BLaER1 (cell line): ENCODE measurements at regions not wholly inside any gene's neighbourhood (a gene's known extent, or its start where the extent isn't known, plus 50 kb on each side); places are given as distances from the start of the nearest gene placed in this dataset.
A peak's percentile ranks its signal among the peaks of the same experiment; 100 is the strongest.

ENCODE experiments used
- H3K27ac ChIP-seq: shearing (Covaris generic); formaldehyde crosslinking; 2 replicates; pipeline ENCODE4 v1.8.1; 2022
- H3K27me3 ChIP-seq: shearing (Covaris generic); formaldehyde crosslinking; 2 replicates; pipeline ENCODE4 v1.8.1; 2022
- H3K36me3 ChIP-seq: shearing (Covaris generic); formaldehyde crosslinking; 2 replicates; pipeline ENCODE4 v1.8.1; 2022
- H3K4me1 ChIP-seq: shearing (Covaris generic); formaldehyde crosslinking; 2 replicates; pipeline ENCODE4 v1.8.1; 2022
- H3K4me2 ChIP-seq: shearing (Covaris generic); formaldehyde crosslinking; 2 replicates; pipeline ENCODE4 v1.8.1; 2022
- H3K4me3 ChIP-seq: shearing (Covaris generic); formaldehyde crosslinking; 2 replicates; pipeline ENCODE4 v1.8.1; 2022
- H3K9ac ChIP-seq: shearing (Covaris generic); formaldehyde crosslinking; 2 replicates; pipeline ENCODE4 v1.8.1; 2022
- H3K9me3 ChIP-seq: shearing (Covaris generic); formaldehyde crosslinking; 2 replicates; pipeline ENCODE4 v1.8.1; 2022
- H4K20me1 ChIP-seq: shearing (Covaris generic); formaldehyde crosslinking; 2 replicates; pipeline ENCODE4 v1.8.1; 2022
- Cebpa-rat ChIP-seq: shearing (Covaris generic); IDR thresholded peaks from 2 replicates; pipeline ENCODE4 v1.8.1; 2022

GRCh38 chr4:151997461-151997860 is 236.7 kb upstream of the GATB start:
- TF ChIP-seq Cebpa-rat: no peak
- peaks cover 17% of the 10 kb centered on the region for H3K9me3 ChIP-seq
- no peaks in the 10 kb centered on the region for H3K27me3 ChIP-seq
- H3K4me2 ChIP-seq: no peak overlapping the region
- H4K20me1 ChIP-seq: no peaks in the 10 kb centered on the region
- peaks cover 19% of the 10 kb centered on the region for H3K4me1 ChIP-seq
- no peaks in the 10 kb centered on the region for H3K36me3 ChIP-seq
- no peak overlapping the region for H3K4me3 ChIP-seq
- no peak overlapping the region for H3K27ac ChIP-seq
- H3K9ac ChIP-seq: no peak overlapping the region

GRCh38 chr4:151994429-151994828 is 233.6 kb upstream of the GATB start:
- TF ChIP-seq Cebpa-rat: no peak
- Histone ChIP-seq H3K27ac (no peak overlapping the region), H3K36me3 (no peaks in the 10 kb centered on the region), H3K27me3 (no peaks in the 10 kb centered on the region), H3K9me3 (peaks cover 17% of the 10 kb centered on the region), H4K20me1 (no peaks in the 10 kb centered on the region), H3K4me2 (no peak overlapping the region), H3K9ac (no peak overlapping the region), H3K4me1 (peaks cover 49% of the 10 kb centered on the region), H3K4me3 (no peak overlapping the region)

GRCh38 chr4:151993521-151993920 is 232.7 kb upstream of the GATB start:
- Histone ChIP-seq H3K4me1 (peaks cover 54% of the 10 kb centered on the region), H3K4me2 (peak overlapping the region; percentile 74), H3K9me3 (peaks cover 22% of the 10 kb centered on the region), H3K36me3 (no peaks in the 10 kb centered on the region), H3K4me3 (no peak overlapping the region), H4K20me1 (no peaks in the 10 kb centered on the region), H3K27ac (no peak overlapping the region), H3K27me3 (no peaks in the 10 kb centered on the region), H3K9ac (no peak overlapping the region)
- TF ChIP-seq Cebpa-rat: no peak

GRCh38 chr4:151992332-151993154 is 231.7 kb upstream of the GATB start:
- Histone ChIP-seq H3K27ac (peak overlapping the region; percentile 24; the same call in 1 of the 2 replicates), H3K36me3 (no peaks in the 10 kb centered on the region), H3K4me3 (no peak overlapping the region), H3K9me3 (peaks cover 29% of the 10 kb centered on the region), H3K4me2 (peak overlapping the region; percentile 74), H3K4me1 (peaks cover 54% of the 10 kb centered on the region), H3K9ac (no peak overlapping the region), H4K20me1 (no peaks in the 10 kb centered on the region), H3K27me3 (no peaks in the 10 kb centered on the region)
- no peak for TF ChIP-seq Cebpa-rat

GRCh38 chr4:151991884-151992167 is 231.0 kb upstream of the GATB start:
- TF ChIP-seq Cebpa-rat: no peak
- no peaks in the 10 kb centered on the region for H4K20me1 ChIP-seq
- H3K9me3 ChIP-seq: peaks cover 33% of the 10 kb centered on the region
- peak overlapping the region; percentile 3; the same call in 1 of the 2 replicates for H3K4me3 ChIP-seq
- peak overlapping the region; percentile 9; the same call in 1 of the 2 replicates for H3K9ac ChIP-seq
- no peaks in the 10 kb centered on the region for H3K27me3 ChIP-seq
- H3K36me3 ChIP-seq: no peaks in the 10 kb centered on the region
- H3K4me1 ChIP-seq: peaks cover 54% of the 10 kb centered on the region
- H3K4me2 ChIP-seq: peak overlapping the region; percentile 74
- H3K27ac ChIP-seq: peak overlapping the region; percentile 63; the same call in 1 of the 2 replicates

- H3K4me2 ChIP-seq: peak overlapping the region; percentile 74
- peak overlapping the region; percentile 63 for H3K27ac ChIP-seq
- H3K36me3 ChIP-seq: no peaks in the 10 kb centered on the region
- peak overlapping the region; percentile 9; the same call in 1 of the 2 replicates for H3K9ac ChIP-seq
- H3K9me3 ChIP-seq: peaks cover 38% of the 10 kb centered on the region
- peaks cover 54% of the 10 kb centered on the region for H3K4me1 ChIP-seq
- H3K4me3 ChIP-seq: peak overlapping the region; percentile 3; the same call in 1 of the 2 replicates
- no peaks in the 10 kb centered on the region for H4K20me1 ChIP-seq
- no peak for TF ChIP-seq Cebpa-rat
- H3K27me3 ChIP-seq: no peaks in the 10 kb centered on the region
Observed at GRCh38 chr4:151991001-151991883, 230.4 kb upstream of the GATB start.

GRCh38 chr4:151990201-151990600 is 229.4 kb upstream of the GATB start:
- no peaks in the 10 kb centered on the region for H4K20me1 ChIP-seq
- peak overlapping the region; percentile 63; the same call in 1 of the 2 replicates for H3K27ac ChIP-seq
- H3K4me3 ChIP-seq: 0 out of 2 replicates have a peak overlapping the region, but pooled peaks have one; percentile 3
- no peak for TF ChIP-seq Cebpa-rat
- 0 out of 2 replicates have a peak overlapping the region, but pooled peaks have one; percentile 9 for H3K9ac ChIP-seq
- H3K4me1 ChIP-seq: peaks cover 54% of the 10 kb centered on the region
- H3K36me3 ChIP-seq: no peaks in the 10 kb centered on the region
- H3K9me3 ChIP-seq: peaks cover 41% of the 10 kb centered on the region
- no peaks in the 10 kb centered on the region for H3K27me3 ChIP-seq
- peak overlapping the region; percentile 74 for H3K4me2 ChIP-seq

- Histone ChIP-seq H3K4me2 (no peak overlapping the region), H3K4me1 (peaks cover 46% of the 10 kb centered on the region), H3K36me3 (no peaks in the 10 kb centered on the region)
Observed at GRCh38 chr4:151988591-151988990, 227.8 kb upstream of the GATB start.

GRCh38 chr4:151987606-151988005 is 226.8 kb upstream of the GATB start:
- Histone ChIP-seq H3K4me3 (no peak overlapping the region), H3K9me3 (peaks cover 25% of the 10 kb centered on the region), H3K4me1 (peaks cover 36% of the 10 kb centered on the region), H3K4me2 (no peak overlapping the region), H3K36me3 (no peaks in the 10 kb centered on the region), H3K27ac (no peak overlapping the region), H4K20me1 (no peaks in the 10 kb centered on the region), H3K27me3 (no peaks in the 10 kb centered on the region), H3K9ac (no peak overlapping the region)
- TF ChIP-seq Cebpa-rat: no peak

More at GRCh38 chr4:151988591-151988990, 227.8 kb upstream of the GATB start:
- Histone ChIP-seq H3K27me3 (no peaks in the 10 kb centered on the region), H3K9me3 (peaks cover 26% of the 10 kb centered on the region), H4K20me1 (no peaks in the 10 kb centered on the region), H3K9ac (no peak overlapping the region), H3K4me3 (no peak overlapping the region), H3K27ac (no peak overlapping the region)
- no peak for TF ChIP-seq Cebpa-rat
